Breast epithelium (tissue), 3 donors: ENCODE measurements at regions not wholly inside any gene's neighbourhood (a gene's known extent, or its start where the extent isn't known, plus 50 kb on each side); places are given as distances from the start of the nearest gene placed in this dataset.

Experiments used
- CTCF ChIP-seq, 3 donors: fragments of 450-650 bp; IDR thresholded peaks; one replicate each; pipeline ENCODE4 v1.5.1; 2016 to 2017; ENCODE audit warnings: antibody characterized with exemption in 3 of 3, mild to moderate bottlenecking in 3 of 3, moderate library complexity in 3 of 3
- POLR2A ChIP-seq: fragments of 450-650 bp; IDR thresholded peaks from one replicate; pipeline ENCODE4 v1.6.1; 2016; ENCODE audit warnings: antibody characterized with exemption, mild to moderate bottlenecking, moderate library complexity
- POLR2AphosphoS5 ChIP-seq, 3 donors: sonication (generic); formaldehyde crosslinking; IDR thresholded peaks; one replicate each; pipeline ENCODE4 v1.6.1; 2017; ENCODE audit warnings: antibody characterized with exemption in 3 of 3

- TF ChIP-seq CTCF (IDR thresholded peaks at IDR 0.05): no peak
- no peak for TF ChIP-seq POLR2A
- no peak for TF ChIP-seq POLR2AphosphoS5 (IDR thresholded peaks at IDR 0.05)
These were observed 86.2 kb upstream of the KCNK12 start for GRCh38 chr2:47656715-47657600.
